HepG2 (cell line): ENCODE measurements at regions not wholly inside any gene's neighbourhood (a gene's known extent, or its start where the extent isn't known, plus 50 kb on each side); places are given as distances from the start of the nearest gene placed in this dataset.

Source experiments
- EZH2 ChIP-seq: conservative IDR thresholded peaks from 2 replicates; pipeline ENCODE4 v1.6.1; 2012; ENCODE audit warnings: mild to moderate bottlenecking, low read depth, low read length, moderate library complexity
- GPN1 ChIP-seq: sonication (generic); formaldehyde crosslinking; IDR thresholded peaks from 2 replicates; pipeline ENCODE4 v1.5.1; 2020; ENCODE audit warnings: missing genetic modification reagents, borderline replicate concordance
- HNF4A ChIP-seq: sonication (generic); formaldehyde crosslinking; IDR thresholded peaks from 2 replicates; pipeline ENCODE4 v1.4.0; 2020; ENCODE audit warnings: missing genetic modification reagents
- LCORL ChIP-seq, 2 experiments: fragments of 450-650 bp in 1 of 2; sonication (generic) in 1 of 2; formaldehyde crosslinking in 1 of 2; IDR thresholded peaks; 2 replicates each; pipeline versions ENCODE4 v1.5.0 to v1.6.1; 2017 to 2020; ENCODE audit warnings: antibody characterized with exemption in 1 of 2, missing genetic modification reagents in 1 of 2
- MAF1 ChIP-seq: sonication (generic); formaldehyde crosslinking; IDR thresholded peaks from 2 replicates; pipeline ENCODE4 v1.5.0; 2020; ENCODE audit warnings: missing genetic modification reagents, borderline replicate concordance
- MXI1 ChIP-seq: IDR thresholded peaks from 3 replicates; pipeline ENCODE4 v1.6.1; 2012; ENCODE audit warnings: low read depth, low read length, inconsistent platforms, borderline replicate concordance
- XRCC5 ChIP-seq: fragments of 200-400 bp; formaldehyde crosslinking; optimal IDR thresholded peaks from 2 replicates; pipeline ENCODE3; 2017; ENCODE audit warnings: mild to moderate bottlenecking, low read length
- TF ChIP-seq, protein P1 (sequence below): sonication (generic); formaldehyde crosslinking; IDR thresholded peaks from 2 replicates; pipeline ENCODE4 v1.4.0; 2020; ENCODE audit warnings: missing genetic modification reagents, borderline replicate concordance
- TF ChIP-seq, protein P2 (sequence below): sonication (generic); formaldehyde crosslinking; IDR thresholded peaks from 2 replicates; pipeline ENCODE4 v1.5.0; 2020; ENCODE audit warnings: mild to moderate bottlenecking, missing genetic modification reagents, moderate library complexity
- TF ChIP-seq, protein P3 (sequence below): IDR thresholded peaks from 2 replicates; pipeline ENCODE4 v1.6.1; 2012; ENCODE audit warnings: inconsistent platforms
- TF ChIP-seq, protein P4 (sequence below), 2 experiments: IDR thresholded peaks; 2 replicates each; pipeline ENCODE4 v1.6.1; 2011 to 2012; ENCODE audit warnings: low read length in 2 of 2, borderline replicate concordance in 1 of 2, low read depth in 1 of 2, mild to moderate bottlenecking in 1 of 2, moderate library complexity in 1 of 2

DNA sequence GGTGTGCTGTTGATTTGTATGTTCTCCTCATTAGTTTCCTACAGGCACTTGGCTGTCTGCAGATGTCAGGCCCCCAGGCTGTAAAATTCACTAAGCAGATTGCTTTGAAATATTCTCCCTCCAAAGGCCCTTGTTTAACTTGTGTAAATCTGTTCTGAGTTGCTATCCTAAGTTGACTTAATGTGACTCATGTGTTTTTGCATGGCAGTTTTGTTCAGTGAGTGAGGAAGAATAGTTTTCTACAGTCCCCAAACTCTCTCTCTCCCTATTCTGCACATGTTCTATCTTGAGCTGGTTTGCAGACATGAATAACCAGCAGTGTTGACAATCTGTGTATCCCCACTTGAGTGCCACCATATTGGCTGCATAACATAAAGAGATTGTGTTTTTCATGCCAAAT lies 1005.4 kb upstream of the DDX18 start:
- TF ChIP-seq MXI1 (no peak), GPN1 (no peak), LCORL (IDR thresholded peaks at IDR 0.05) (no peak), LCORL (CRISPR knock-in tag; IDR thresholded peaks at IDR 0.05) (no peak), EZH2 (no peak), XRCC5 (no peak), HNF4A (CRISPR knock-in tag) (no peak), MAF1 (CRISPR knock-in tag) (no peak)
- TF ChIP-seq, protein P1, sequence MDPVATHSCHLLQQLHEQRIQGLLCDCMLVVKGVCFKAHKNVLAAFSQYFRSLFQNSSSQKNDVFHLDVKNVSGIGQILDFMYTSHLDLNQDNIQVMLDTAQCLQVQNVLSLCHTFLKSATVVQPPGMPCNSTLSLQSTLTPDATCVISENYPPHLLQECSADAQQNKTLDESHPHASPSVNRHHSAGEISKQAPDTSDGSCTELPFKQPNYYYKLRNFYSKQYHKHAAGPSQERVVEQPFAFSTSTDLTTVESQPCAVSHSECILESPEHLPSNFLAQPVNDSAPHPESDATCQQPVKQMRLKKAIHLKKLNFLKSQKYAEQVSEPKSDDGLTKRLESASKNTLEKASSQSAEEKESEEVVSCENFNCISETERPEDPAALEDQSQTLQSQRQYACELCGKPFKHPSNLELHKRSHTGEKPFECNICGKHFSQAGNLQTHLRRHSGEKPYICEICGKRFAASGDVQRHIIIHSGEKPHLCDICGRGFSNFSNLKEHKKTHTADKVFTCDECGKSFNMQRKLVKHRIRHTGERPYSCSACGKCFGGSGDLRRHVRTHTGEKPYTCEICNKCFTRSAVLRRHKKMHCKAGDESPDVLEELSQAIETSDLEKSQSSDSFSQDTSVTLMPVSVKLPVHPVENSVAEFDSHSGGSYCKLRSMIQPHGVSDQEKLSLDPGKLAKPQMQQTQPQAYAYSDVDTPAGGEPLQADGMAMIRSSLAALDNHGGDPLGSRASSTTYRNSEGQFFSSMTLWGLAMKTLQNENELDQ (CRISPR knock-in tag): no peak
- TF ChIP-seq, protein P2, sequence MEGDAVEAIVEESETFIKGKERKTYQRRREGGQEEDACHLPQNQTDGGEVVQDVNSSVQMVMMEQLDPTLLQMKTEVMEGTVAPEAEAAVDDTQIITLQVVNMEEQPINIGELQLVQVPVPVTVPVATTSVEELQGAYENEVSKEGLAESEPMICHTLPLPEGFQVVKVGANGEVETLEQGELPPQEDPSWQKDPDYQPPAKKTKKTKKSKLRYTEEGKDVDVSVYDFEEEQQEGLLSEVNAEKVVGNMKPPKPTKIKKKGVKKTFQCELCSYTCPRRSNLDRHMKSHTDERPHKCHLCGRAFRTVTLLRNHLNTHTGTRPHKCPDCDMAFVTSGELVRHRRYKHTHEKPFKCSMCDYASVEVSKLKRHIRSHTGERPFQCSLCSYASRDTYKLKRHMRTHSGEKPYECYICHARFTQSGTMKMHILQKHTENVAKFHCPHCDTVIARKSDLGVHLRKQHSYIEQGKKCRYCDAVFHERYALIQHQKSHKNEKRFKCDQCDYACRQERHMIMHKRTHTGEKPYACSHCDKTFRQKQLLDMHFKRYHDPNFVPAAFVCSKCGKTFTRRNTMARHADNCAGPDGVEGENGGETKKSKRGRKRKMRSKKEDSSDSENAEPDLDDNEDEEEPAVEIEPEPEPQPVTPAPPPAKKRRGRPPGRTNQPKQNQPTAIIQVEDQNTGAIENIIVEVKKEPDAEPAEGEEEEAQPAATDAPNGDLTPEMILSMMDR: no peak
- TF ChIP-seq, protein P3, sequence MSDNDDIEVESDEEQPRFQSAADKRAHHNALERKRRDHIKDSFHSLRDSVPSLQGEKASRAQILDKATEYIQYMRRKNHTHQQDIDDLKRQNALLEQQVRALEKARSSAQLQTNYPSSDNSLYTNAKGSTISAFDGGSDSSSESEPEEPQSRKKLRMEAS: no peak
- TF ChIP-seq, protein P4, sequence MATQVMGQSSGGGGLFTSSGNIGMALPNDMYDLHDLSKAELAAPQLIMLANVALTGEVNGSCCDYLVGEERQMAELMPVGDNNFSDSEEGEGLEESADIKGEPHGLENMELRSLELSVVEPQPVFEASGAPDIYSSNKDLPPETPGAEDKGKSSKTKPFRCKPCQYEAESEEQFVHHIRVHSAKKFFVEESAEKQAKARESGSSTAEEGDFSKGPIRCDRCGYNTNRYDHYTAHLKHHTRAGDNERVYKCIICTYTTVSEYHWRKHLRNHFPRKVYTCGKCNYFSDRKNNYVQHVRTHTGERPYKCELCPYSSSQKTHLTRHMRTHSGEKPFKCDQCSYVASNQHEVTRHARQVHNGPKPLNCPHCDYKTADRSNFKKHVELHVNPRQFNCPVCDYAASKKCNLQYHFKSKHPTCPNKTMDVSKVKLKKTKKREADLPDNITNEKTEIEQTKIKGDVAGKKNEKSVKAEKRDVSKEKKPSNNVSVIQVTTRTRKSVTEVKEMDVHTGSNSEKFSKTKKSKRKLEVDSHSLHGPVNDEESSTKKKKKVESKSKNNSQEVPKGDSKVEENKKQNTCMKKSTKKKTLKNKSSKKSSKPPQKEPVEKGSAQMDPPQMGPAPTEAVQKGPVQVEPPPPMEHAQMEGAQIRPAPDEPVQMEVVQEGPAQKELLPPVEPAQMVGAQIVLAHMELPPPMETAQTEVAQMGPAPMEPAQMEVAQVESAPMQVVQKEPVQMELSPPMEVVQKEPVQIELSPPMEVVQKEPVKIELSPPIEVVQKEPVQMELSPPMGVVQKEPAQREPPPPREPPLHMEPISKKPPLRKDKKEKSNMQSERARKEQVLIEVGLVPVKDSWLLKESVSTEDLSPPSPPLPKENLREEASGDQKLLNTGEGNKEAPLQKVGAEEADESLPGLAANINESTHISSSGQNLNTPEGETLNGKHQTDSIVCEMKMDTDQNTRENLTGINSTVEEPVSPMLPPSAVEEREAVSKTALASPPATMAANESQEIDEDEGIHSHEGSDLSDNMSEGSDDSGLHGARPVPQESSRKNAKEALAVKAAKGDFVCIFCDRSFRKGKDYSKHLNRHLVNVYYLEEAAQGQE (IDR thresholded peaks at IDR 0.05; ENCODE audit: borderline replicate concordance in 1 of 2, low read depth in 1 of 2, low read length in 2 of 2): no peak
